WTC11 (cell line): ENCODE measurements at regions not wholly inside any gene's neighbourhood (a gene's known extent, or its start where the extent isn't known, plus 50 kb on each side); places are given as distances from the start of the nearest gene placed in this dataset.

Experiments used
- ATAC-seq: fragments of 200-7000 bp; cut with Tn5 transposase; 2 replicates; pipeline ENCODE4 v1.10.0; 2021; ENCODE audit warnings: mild to moderate bottlenecking, moderate library complexity
- CTCF ChIA-PET: fragments of 300-600 bp; sonication (Branson Sonifier 250); formaldehyde crosslinking; loops from one replicate; lab custom pipeline; 2021; ENCODE audit warnings: antibody characterized with exemption; lab: Charles Lee
- POLR2A ChIA-PET: fragments of 350-600 bp; sonication (Branson Sonifier 250); formaldehyde crosslinking; loops from one replicate; lab custom pipeline; 2021; ENCODE audit warnings: antibody characterized with exemption; lab: Charles Lee
- DNase-seq: peaks from one replicate; pipeline ENCODE4 v3.0.0; 2021; ENCODE audit warnings: low spot score
- H3K27ac Mint-ChIP-seq: 2 replicates; pipeline ENCODE4 v1.8.0; 2021; ENCODE audit warnings: mixed read lengths
- H3K27me3 Mint-ChIP-seq: 2 replicates; pipeline ENCODE4 v1.8.0; 2021; ENCODE audit warnings: low read depth, mild to moderate bottlenecking, moderate library complexity, mixed read lengths
- H3K36me3 Mint-ChIP-seq: 2 replicates; pipeline ENCODE4 v1.8.0; 2021; ENCODE audit warnings: mixed read lengths
- H3K4me1 Mint-ChIP-seq: 2 replicates; pipeline ENCODE4 v1.8.0; 2022; ENCODE audit warnings: mixed read lengths
- H3K4me3 Mint-ChIP-seq: 2 replicates; pipeline ENCODE4 v1.8.0; 2021; ENCODE audit warnings: mild to moderate bottlenecking, moderate library complexity, mixed read lengths
- H3K9me3 Mint-ChIP-seq: 2 replicates; pipeline ENCODE4 v1.8.0; 2021; ENCODE audit warnings: mixed read lengths
- ATF6 ChIP-seq: sonication (generic); formaldehyde crosslinking; IDR thresholded peaks from 2 replicates; pipeline ENCODE4 v1.8.1; 2023; ENCODE audit warnings: mild to moderate bottlenecking, missing genetic modification reagents
- CBFB ChIP-seq: sonication (generic); formaldehyde crosslinking; IDR thresholded peaks from 2 replicates; pipeline ENCODE4 v1.8.1; 2022; ENCODE audit warnings: mild to moderate bottlenecking, low read depth, missing genetic modification reagents
- CDX4 ChIP-seq: fragments of 250-450 bp; sonication (Bioruptor Pico); IDR thresholded peaks from 2 replicates; pipeline ENCODE4 v1.9.0; 2021; ENCODE audit warnings: moderate library complexity, mild to moderate bottlenecking, inconsistent platforms, borderline replicate concordance
- CREM ChIP-seq: sonication (generic); formaldehyde crosslinking; IDR thresholded peaks from 2 replicates; pipeline ENCODE4 v1.8.1; 2022; ENCODE audit warnings: mild to moderate bottlenecking, missing genetic modification reagents, moderate library complexity
- CTCF ChIP-seq: fragments of 200-600 bp; IDR thresholded peaks from 2 replicates; pipeline ENCODE4 v1.8.0; 2022; ENCODE audit warnings: antibody characterized with exemption
- E2F4 ChIP-seq: sonication (generic); formaldehyde crosslinking; IDR thresholded peaks from 2 replicates; pipeline ENCODE4 v1.8.1; 2022; ENCODE audit warnings: low read depth, mild to moderate bottlenecking, moderate library complexity, missing genetic modification reagents, borderline replicate concordance
- ERG ChIP-seq: fragments of 250-450 bp; sonication (Bioruptor Pico); IDR thresholded peaks from 2 replicates; pipeline ENCODE4 v1.8.0; 2021; ENCODE audit warnings: mild to moderate bottlenecking
- FOXJ3 ChIP-seq: sonication (generic); formaldehyde crosslinking; IDR thresholded peaks from 2 replicates; pipeline ENCODE4 v1.9.0; 2021; ENCODE audit warnings: missing genetic modification reagents, mild to moderate bottlenecking, borderline replicate concordance
- GTF2I ChIP-seq: fragments of 250-450 bp; sonication (Bioruptor Pico); conservative IDR thresholded peaks from 2 replicates; pipeline ENCODE4 v1.4.0; 2021; ENCODE audit warnings: mild to moderate bottlenecking
- IRF2 ChIP-seq: sonication (generic); formaldehyde crosslinking; IDR thresholded peaks from 2 replicates; pipeline ENCODE4 v1.8.0; 2022; ENCODE audit warnings: low read depth, missing genetic modification reagents, borderline replicate concordance
- MXD4 ChIP-seq: fragments of 250-450 bp; sonication (Bioruptor Pico); IDR thresholded peaks from 2 replicates; pipeline ENCODE4 v1.8.0; 2021; ENCODE audit warnings: mild to moderate bottlenecking, moderate library complexity, borderline replicate concordance
- ZNF121 ChIP-seq: sonication (generic); formaldehyde crosslinking; IDR thresholded peaks from 2 replicates; pipeline ENCODE4 v1.8.0; 2023; ENCODE audit warnings: missing genetic modification reagents
- ZNF263 ChIP-seq: sonication (generic); formaldehyde crosslinking; IDR thresholded peaks from 2 replicates; pipeline ENCODE4 v1.8.1; 2022; ENCODE audit warnings: low read depth, mild to moderate bottlenecking, moderate library complexity, missing genetic modification reagents
- ZNF317 ChIP-seq: sonication (generic); formaldehyde crosslinking; IDR thresholded peaks from 2 replicates; pipeline ENCODE4 v1.8.1; 2023; ENCODE audit warnings: low read depth, mild to moderate bottlenecking, moderate library complexity, missing genetic modification reagents, borderline replicate concordance
- ZNF512 ChIP-seq: sonication (generic); formaldehyde crosslinking; IDR thresholded peaks from 2 replicates; pipeline ENCODE4 v1.8.1; 2022; ENCODE audit warnings: missing genetic modification reagents, borderline replicate concordance
- TF ChIP-seq, protein P1 (sequence below): fragments of 250-450 bp; sonication (Bioruptor Pico); IDR thresholded peaks from 2 replicates; pipeline ENCODE4 v1.9.0; 2021; ENCODE audit warnings: mild to moderate bottlenecking
- TF ChIP-seq, protein P2 (sequence below): sonication (generic); formaldehyde crosslinking; IDR thresholded peaks from 2 replicates; pipeline ENCODE4 v1.8.0; 2022; ENCODE audit warnings: mild to moderate bottlenecking, missing genetic modification reagents
- TF ChIP-seq, protein P3 (sequence below): sonication (generic); formaldehyde crosslinking; IDR thresholded peaks from 2 replicates; pipeline ENCODE4 v1.8.0; 2023; ENCODE audit warnings: mild to moderate bottlenecking, missing genetic modification reagents
- TF ChIP-seq, protein P4 (sequence below): fragments of 250-450 bp; sonication (Bioruptor Pico); IDR thresholded peaks from 2 replicates; pipeline ENCODE4 v2.1.2; 2022; ENCODE audit warnings: mild to moderate bottlenecking, moderate library complexity

GRCh38 chr10:78909221-78909620 lies 159.5 kb upstream of the ZMIZ1 start:
- DNase-seq (no peak), ATAC-seq (no peak)
- CTCF ChIA-PET = no interaction called here
- Mint-ChIP-seq H3K4me1 (peaks cover 19% of the 10 kb centered on the region), H3K27ac (no peak overlapping the region), H3K4me3 (no peak overlapping the region), H3K9me3 (no peaks in the 10 kb centered on the region), H3K36me3 (no peaks in the 10 kb centered on the region), H3K27me3 (peaks cover 24% of the 10 kb centered on the region)
- TF ChIP-seq ATF6 (no peak), ZNF263 (CRISPR knock-in tag) (no peak), CTCF (no peak), E2F4 (CRISPR knock-in tag) (no peak), IRF2 (CRISPR knock-in tag) (no peak), CBFB (CRISPR knock-in tag) (no peak), ERG (no peak), CREM (CRISPR knock-in tag) (no peak), MXD4 (CRISPR knock-in tag) (no peak), ZNF121 (CRISPR knock-in tag) (no peak), GTF2I (CRISPR knock-in tag) (no peak), ZNF512 (no peak), FOXJ3 (CRISPR knock-in tag) (no peak), CDX4 (CRISPR knock-in tag) (no peak), ZNF317 (CRISPR knock-in tag) (no peak)
- TF ChIP-seq, protein P1, sequence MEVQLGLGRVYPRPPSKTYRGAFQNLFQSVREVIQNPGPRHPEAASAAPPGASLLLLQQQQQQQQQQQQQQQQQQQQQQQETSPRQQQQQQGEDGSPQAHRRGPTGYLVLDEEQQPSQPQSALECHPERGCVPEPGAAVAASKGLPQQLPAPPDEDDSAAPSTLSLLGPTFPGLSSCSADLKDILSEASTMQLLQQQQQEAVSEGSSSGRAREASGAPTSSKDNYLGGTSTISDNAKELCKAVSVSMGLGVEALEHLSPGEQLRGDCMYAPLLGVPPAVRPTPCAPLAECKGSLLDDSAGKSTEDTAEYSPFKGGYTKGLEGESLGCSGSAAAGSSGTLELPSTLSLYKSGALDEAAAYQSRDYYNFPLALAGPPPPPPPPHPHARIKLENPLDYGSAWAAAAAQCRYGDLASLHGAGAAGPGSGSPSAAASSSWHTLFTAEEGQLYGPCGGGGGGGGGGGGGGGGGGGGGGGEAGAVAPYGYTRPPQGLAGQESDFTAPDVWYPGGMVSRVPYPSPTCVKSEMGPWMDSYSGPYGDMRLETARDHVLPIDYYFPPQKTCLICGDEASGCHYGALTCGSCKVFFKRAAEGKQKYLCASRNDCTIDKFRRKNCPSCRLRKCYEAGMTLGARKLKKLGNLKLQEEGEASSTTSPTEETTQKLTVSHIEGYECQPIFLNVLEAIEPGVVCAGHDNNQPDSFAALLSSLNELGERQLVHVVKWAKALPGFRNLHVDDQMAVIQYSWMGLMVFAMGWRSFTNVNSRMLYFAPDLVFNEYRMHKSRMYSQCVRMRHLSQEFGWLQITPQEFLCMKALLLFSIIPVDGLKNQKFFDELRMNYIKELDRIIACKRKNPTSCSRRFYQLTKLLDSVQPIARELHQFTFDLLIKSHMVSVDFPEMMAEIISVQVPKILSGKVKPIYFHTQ = no peak
- TF ChIP-seq, protein P2, sequence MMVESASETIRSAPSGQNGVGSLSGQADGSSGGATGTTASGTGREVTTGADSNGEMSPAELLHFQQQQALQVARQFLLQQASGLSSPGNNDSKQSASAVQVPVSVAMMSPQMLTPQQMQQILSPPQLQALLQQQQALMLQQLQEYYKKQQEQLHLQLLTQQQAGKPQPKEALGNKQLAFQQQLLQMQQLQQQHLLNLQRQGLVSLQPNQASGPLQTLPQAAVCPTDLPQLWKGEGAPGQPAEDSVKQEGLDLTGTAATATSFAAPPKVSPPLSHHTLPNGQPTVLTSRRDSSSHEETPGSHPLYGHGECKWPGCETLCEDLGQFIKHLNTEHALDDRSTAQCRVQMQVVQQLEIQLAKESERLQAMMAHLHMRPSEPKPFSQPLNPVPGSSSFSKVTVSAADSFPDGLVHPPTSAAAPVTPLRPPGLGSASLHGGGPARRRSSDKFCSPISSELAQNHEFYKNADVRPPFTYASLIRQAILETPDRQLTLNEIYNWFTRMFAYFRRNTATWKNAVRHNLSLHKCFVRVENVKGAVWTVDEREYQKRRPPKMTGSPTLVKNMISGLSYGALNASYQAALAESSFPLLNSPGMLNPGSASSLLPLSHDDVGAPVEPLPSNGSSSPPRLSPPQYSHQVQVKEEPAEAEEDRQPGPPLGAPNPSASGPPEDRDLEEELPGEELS = no peak
- TF ChIP-seq, protein P3, sequence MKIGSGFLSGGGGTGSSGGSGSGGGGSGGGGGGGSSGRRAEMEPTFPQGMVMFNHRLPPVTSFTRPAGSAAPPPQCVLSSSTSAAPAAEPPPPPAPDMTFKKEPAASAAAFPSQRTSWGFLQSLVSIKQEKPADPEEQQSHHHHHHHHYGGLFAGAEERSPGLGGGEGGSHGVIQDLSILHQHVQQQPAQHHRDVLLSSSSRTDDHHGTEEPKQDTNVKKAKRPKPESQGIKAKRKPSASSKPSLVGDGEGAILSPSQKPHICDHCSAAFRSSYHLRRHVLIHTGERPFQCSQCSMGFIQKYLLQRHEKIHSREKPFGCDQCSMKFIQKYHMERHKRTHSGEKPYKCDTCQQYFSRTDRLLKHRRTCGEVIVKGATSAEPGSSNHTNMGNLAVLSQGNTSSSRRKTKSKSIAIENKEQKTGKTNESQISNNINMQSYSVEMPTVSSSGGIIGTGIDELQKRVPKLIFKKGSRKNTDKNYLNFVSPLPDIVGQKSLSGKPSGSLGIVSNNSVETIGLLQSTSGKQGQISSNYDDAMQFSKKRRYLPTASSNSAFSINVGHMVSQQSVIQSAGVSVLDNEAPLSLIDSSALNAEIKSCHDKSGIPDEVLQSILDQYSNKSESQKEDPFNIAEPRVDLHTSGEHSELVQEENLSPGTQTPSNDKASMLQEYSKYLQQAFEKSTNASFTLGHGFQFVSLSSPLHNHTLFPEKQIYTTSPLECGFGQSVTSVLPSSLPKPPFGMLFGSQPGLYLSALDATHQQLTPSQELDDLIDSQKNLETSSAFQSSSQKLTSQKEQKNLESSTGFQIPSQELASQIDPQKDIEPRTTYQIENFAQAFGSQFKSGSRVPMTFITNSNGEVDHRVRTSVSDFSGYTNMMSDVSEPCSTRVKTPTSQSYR = no peak
- TF ChIP-seq, protein P4, sequence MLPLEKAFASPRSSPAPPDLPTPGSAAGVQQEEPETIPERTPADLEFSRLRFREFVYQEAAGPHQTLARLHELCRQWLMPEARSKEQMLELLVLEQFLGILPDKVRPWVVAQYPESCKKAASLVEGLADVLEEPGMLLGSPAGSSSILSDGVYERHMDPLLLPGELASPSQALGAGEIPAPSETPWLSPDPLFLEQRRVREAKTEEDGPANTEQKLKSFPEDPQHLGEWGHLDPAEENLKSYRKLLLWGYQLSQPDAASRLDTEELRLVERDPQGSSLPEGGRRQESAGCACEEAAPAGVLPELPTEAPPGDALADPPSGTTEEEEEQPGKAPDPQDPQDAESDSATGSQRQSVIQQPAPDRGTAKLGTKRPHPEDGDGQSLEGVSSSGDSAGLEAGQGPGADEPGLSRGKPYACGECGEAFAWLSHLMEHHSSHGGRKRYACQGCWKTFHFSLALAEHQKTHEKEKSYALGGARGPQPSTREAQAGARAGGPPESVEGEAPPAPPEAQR (CRISPR knock-in tag) = no peak
- POLR2A ChIA-PET = no interaction called here
